Testis (tissue), 2 donors: ENCODE measurements at regions not wholly inside any gene's neighbourhood (a gene's known extent, or its start where the extent isn't known, plus 50 kb on each side); places are given as distances from the start of the nearest gene placed in this dataset.
A peak's percentile ranks its signal among the peaks of the same experiment; 100 is the strongest.
"Not testable (repeated sequence)": the region's sequence is repeated elsewhere in the genome, so short reads cannot be mapped to it uniquely, and the experiment has no call there.

Experiments
- DNase-seq: peaks from one replicate; pipeline ENCODE4 v3.0.0-alpha.2; 2019
- H3K27ac ChIP-seq, 2 donors: fragments of 200-600 bp; sonication (generic); one replicate each; pipeline ENCODE4 v1.5.1; 2019
- H3K27me3 ChIP-seq: fragments of 200-600 bp; sonication (generic); one replicate; pipeline ENCODE4 v1.5.1; 2019
- H3K36me3 ChIP-seq: fragments of 200-600 bp; sonication (generic); one replicate; pipeline ENCODE4 v1.5.1; 2017; ENCODE audit warnings: low read depth; ENCODE audit errors: missing control alignments
- H3K4me1 ChIP-seq: fragments of 200-600 bp; sonication (generic); one replicate; pipeline ENCODE4 v1.5.1; 2019
- H3K4me3 ChIP-seq, 2 donors: fragments of 200-600 bp; sonication (generic); one replicate each; pipeline ENCODE4 v1.5.1; 2017 to 2019
- H3K9me3 ChIP-seq: fragments of 200-600 bp; sonication (generic); one replicate; pipeline ENCODE4 v1.5.1; 2017
- CTCF ChIP-seq, 3 experiments: fragments of 450-650 bp in 2 of 3; fragments of 200-600 bp in 1 of 3; sonication (generic) in 1 of 3; IDR thresholded peaks; one replicate each; pipeline ENCODE4 v1.5.1; 2016 to 2019; ENCODE audit warnings: antibody characterized with exemption in 3 of 3, mild to moderate bottlenecking in 2 of 3, moderate library complexity in 1 of 3
- POLR2A ChIP-seq: fragments of 450-650 bp; IDR thresholded peaks from one replicate; pipeline ENCODE4 v1.6.1; 2017; ENCODE audit warnings: antibody characterized with exemption, mild to moderate bottlenecking, moderate library complexity
- WGBS, 2 donors: methylation state at CpG; one replicate each; pipeline ENCODE4 v1.1.5; 2018; 5-methylcytosine and 5-hydroxymethylcytosine counted together
- intact Hi-C: fragments of 100-400 bp; cut with DNase I; formaldehyde crosslinking; loops from one replicate; pipeline ENCODE4 v1.15.1; 2023; ENCODE audit warnings: low total_unique reads

DNA sequence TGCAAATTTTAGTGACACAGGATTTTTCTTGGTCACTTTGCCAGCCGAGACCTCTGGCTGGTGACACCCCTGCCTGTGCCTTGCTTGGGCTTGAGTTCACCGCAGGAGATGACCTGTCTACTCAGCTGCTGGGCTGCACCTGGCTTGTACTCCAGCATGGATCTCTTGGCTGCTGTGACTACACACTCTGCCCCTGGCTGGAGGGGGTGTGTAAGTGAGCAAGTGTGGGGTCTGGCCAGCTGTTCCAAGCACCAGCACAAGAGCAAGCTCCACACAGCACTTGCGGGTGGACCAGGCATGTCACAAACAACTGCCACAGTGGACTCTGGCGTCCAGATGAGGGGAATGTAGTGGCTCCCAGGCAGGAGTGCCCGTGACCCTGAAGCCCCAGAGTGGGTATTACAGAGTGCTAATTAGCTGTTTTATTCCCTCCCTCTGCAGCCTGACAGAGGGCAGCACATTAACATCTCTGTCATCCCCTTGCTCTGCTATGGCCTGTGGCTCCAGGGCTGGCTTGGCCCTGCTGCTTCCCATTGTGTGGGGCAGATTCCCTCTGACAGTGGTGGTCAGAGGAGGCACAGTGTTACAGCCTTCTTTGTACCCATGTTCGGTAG, 1387.2 kb downstream of the OLFM4 start:
- Histone ChIP-seq H3K27me3 (no peaks in the 10 kb centered on the region), H3K9me3 (no peaks in the 10 kb centered on the region), H3K4me1 (no peaks in the 10 kb centered on the region), H3K36me3 (no peaks in the 10 kb centered on the region), H3K4me3 (no peak overlapping the region), H3K27ac (no peak overlapping the region)
- no peak for TF ChIP-seq POLR2A
- no peak for TF ChIP-seq CTCF (IDR thresholded peaks at IDR 0.05)
- intact Hi-C loops, result no loop called here
- 85 to 91% methylated on average over 5 to 6 of the region's 6 CpGs for WGBS, 2 donors
- no peak for DNase-seq

DNA sequence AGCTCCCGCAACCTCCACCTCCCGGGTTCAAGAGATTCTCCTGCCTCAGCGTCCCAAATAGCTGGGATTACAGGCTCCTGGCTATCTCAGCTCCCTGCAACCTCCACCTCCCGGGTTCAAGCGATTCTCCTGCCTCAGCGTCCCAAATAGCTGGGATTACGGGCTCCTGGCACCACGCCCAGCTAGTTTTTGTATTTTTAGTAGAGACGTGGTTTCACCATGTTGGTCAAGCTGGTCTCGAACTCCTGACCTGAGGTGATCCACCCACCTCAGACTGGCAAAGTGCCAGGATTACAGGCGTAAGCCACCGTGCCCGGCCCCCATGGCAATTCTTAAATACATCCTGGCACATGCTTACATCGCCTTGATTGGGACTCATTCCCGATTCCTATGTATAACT, 1394.3 kb downstream of the OLFM4 start:
- DNase-seq, H3K4me3 ChIP-seq, H3K27me3 ChIP-seq, H3K9me3 ChIP-seq, H3K4me1 ChIP-seq, H3K27ac ChIP-seq, intact Hi-C loops, H3K36me3 ChIP-seq: not testable (repeated sequence)
- 65 to 82% methylated on average over 14 to 15 of the region's 15 CpGs for WGBS, 2 donors

DNA sequence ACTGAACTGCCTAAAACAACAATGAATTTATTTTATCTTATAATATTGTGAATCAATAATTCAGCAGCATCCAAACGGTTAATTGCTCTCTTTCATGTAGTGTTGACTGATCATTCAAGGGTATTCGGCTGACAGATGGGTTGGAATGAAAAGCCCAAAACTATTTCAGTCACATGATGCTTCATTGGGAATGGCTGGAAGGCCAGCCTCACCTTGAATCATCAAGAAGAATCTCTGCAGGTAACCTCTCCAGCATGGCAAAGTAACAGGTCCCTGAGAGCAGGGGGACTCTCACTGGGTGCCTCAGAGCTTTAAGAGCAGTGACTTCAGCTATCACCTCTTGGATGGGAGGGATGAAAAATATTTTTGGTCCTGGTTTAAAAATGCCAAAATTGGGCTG, 1395.7 kb downstream of the OLFM4 start:
- H3K27me3 ChIP-seq, result no peaks in the 10 kb centered on the region
- no peaks in the 10 kb centered on the region for H3K9me3 ChIP-seq
- intact Hi-C loops, result no loop called here
- TF ChIP-seq CTCF (IDR thresholded peaks at IDR 0.05) (no peak), POLR2A (no peak)
- no peaks in the 10 kb centered on the region for H3K36me3 ChIP-seq
- no peaks in the 10 kb centered on the region for H3K4me1 ChIP-seq
- WGBS, 2 donors, result 65 to 81% methylated on average over 2 of the region's 2 CpGs
- no peak overlapping the region for H3K27ac ChIP-seq
- no peak for DNase-seq
- H3K4me3 ChIP-seq, result no peak overlapping the region

- Histone ChIP-seq H3K4me1 (no peaks in the 10 kb centered on the region), H3K36me3 (no peaks in the 10 kb centered on the region), H3K9me3 (no peaks in the 10 kb centered on the region), H3K27ac (no peak overlapping the region), H3K4me3 (no peak overlapping the region), H3K27me3 (no peaks in the 10 kb centered on the region)
- intact Hi-C loops, result no loop called here
- DNase-seq, result no peak
- 86 to 91% methylated on average over 4 of the region's 4 CpGs for WGBS, 2 donors
- TF ChIP-seq CTCF (IDR thresholded peaks at IDR 0.05) (no peak), POLR2A (no peak)
Observed at GRCh38 chr13:54433493-54434206, 1405.0 kb downstream of the OLFM4 start.

DNA sequence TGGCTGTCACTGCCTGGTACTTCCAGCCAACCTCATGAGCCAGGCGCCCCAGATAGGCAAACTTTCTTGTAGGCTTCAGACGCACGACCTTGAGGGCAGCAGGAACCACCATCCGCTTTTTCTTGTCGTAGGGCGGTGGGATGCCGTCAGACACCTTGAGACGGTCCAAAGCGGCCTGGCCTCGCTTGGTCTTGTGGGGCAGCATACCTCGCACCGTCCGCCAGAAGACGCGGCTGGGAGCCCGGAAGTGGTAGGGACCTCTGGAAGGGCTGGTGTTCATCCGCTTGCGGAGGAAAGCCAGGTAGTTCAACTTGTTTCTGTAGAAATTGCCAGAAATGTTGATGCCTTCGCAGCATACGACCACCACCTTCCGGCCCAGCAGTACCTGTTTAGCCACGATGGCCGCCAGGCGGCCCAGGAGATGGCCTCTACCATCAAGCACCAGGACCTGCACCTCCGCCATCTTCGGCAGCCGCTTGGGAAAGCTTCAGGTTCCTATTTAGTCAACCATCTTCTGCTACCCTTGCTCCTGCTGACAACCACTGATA, 1412.3 kb downstream of the OLFM4 start:
- intact Hi-C loops, H3K9me3 ChIP-seq, H3K27ac ChIP-seq, H3K36me3 ChIP-seq, H3K27me3 ChIP-seq, H3K4me1 ChIP-seq: not testable (repeated sequence)
- H3K4me3 ChIP-seq, result peak overlapping the region; percentile 34 to 46
- peak; percentile 70 for DNase-seq
- 77 to 78% methylated on average over 9 to 23 of the region's 27 CpGs for WGBS, 2 donors
